Epithelial cell of esophagus (primary cell): ENCODE measurements at regions not wholly inside any gene's neighbourhood (a gene's known extent, or its start where the extent isn't known, plus 50 kb on each side); places are given as distances from the start of the nearest gene placed in this dataset.

ENCODE experiments used
- DNase-seq: peaks from one replicate; pipeline ENCODE4 v3.0.0; 2010; ENCODE audit warnings: low read depth
- H3K4me3 ChIP-seq: 2 replicates; pipeline ENCODE4 v1.5.1; 2011; ENCODE audit warnings: mild to moderate bottlenecking, low read length, control low read depth
- CTCF ChIP-seq: IDR thresholded peaks from 2 replicates; pipeline ENCODE4 v1.5.1; 2011; ENCODE audit warnings: low read depth, mild to moderate bottlenecking, low read length, control low read depth, inconsistent platforms; ENCODE audit not compliant: insufficient read depth; ENCODE audit errors: missing control alignments

GRCh38 chr18:45268583-45268982 is 346.7 kb upstream of the SLC14A2 start:
- TF ChIP-seq CTCF: no peak
- H3K4me3 ChIP-seq: no peak overlapping the region
- no peak for DNase-seq

DNA sequence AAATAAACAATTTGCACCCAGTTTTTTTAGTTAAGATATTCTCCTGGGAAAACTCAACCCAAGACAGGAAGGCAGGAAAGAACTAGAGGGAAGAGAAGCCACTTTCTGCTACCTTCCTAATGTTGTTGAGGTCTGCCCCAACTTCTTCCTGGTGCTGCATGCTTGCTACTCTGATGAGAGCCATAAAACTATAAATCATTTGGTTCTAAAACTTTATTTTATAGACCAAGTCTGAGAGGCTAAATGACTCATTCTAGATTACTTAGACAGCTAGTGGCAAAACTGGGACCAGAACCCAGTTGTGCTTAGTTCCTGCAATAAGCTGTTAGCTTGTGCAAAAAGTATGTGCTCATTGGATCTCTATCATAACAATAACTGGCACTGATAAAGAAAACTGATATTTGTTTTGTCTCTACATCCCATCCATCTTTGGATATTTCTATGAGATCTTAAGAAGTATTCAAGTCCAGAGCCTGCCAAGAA is 344.9 kb upstream of the SLC14A2 start:
- TF ChIP-seq CTCF: no peak

DNA sequence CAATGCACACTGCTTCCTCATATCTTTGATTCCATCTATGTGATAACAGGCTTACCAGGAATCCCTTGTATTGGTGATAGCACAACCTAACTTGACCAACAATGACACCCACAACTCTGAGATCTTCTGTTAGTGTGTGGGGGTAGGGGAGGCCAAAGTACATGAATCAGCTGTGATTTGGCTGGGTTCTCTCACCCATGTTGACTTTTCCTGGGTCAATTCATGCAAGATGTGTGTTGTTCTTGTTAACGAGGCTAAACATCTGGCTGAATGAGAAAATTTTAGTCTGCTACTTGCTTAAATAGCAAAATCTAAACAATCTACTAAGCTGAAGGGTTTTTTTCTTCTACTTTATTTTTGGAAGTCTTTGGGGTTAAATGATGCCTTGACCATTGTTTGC is 341.2 kb upstream of the SLC14A2 start:
- no peak for DNase-seq
- H3K4me3 ChIP-seq: no peak overlapping the region
- no peak for TF ChIP-seq CTCF

More for the DNA sequence above, 344.9 kb upstream of the SLC14A2 start:
- DNase-seq: no peak
- H3K4me3 ChIP-seq: no peak overlapping the region

DNA sequence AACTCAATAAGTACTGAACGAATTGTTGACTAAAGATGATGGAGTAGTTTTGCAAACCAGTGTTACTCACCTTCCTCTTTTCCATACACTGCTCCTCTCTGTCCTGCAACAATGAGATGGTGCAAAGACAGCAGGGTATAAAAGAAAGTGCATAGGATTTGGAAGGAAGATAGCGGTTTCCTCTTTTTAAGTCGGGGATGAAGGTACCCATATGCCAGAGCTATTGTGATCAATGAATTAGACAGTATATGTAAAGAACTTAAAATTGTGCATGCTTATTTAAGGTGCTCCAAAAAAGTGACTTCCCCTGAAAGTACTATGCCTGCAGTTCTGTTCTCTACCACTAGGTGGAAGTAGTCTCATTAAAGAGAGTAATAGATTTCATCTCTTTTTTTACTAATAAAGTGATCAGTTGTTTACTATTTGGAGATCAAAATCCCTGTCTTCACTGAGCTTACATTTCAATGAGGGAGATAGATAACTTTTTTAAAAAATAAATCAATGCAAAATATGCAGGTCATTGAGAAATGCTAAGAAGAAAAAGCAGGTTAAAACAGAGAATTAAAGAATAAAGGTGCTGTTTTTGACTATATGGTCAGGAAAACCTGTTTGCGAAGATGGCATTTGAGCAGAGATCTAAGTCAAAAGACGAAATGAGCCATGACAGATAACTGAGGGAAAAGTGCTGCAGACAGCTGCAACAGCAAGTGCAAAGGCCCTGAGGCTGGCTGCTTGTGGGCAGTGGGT is 339.7 kb upstream of the SLC14A2 start:
- TF ChIP-seq CTCF: peak; percentile 76
- peak; percentile 47 for DNase-seq
- no peak overlapping the region for H3K4me3 ChIP-seq

DNA sequence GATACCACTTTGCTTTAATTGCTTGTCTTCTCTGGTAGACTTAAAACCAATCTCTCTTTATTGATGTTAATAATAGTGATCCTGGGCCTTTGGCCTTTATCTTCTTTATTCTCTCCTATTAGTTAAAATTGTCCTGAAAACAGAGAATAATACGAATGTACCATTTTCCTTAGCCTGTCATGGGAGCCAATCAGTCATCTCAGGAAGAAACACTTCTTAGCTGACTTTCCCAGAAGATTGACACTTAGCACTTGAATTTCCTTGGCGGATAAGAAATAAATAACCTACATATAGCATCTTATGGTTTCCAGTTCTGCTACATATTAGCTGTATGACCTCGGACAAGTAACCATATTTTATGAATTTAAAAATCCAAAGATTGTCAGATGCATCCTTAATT is 338.4 kb upstream of the SLC14A2 start:
- DNase-seq: no peak
- H3K4me3 ChIP-seq: no peak overlapping the region
- TF ChIP-seq CTCF: no peak

DNA sequence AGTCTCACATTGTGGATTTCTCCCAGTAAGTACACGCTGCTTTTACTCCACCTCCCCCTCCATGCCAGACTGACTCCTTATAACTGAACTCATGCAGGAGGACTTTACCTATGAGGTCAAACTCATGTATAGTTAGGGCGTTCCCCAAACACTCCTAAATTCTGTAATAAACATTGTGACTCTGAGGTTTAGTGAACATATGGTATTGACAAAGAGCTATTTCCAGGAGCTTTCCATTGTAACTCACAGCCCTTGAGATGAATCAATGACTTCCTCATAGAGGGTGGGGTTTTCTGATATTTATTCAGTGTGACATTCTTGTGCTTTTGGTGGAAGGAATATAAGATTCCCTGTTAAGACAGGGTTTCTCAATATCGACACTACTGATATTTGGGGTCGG is 337.4 kb upstream of the SLC14A2 start:
- H3K4me3 ChIP-seq: no peak overlapping the region
- no peak for TF ChIP-seq CTCF
- DNase-seq: no peak
